Left forelimb (tissue), 1 donor: ENCODE measurements at regions not wholly inside any gene's neighbourhood (a gene's known extent, or its start where the extent isn't known, plus 50 kb on each side); places are given as distances from the start of the nearest gene placed in this dataset.
"Not testable (repeated sequence)": the region's sequence is repeated elsewhere in the genome, so short reads cannot be mapped to it uniquely, and the experiment has no call there.

Source experiments
- DNase-seq: peaks from one replicate; pipeline ENCODE4 v3.0.0-alpha.2; 2018; ENCODE audit warnings: low spot score

DNA sequence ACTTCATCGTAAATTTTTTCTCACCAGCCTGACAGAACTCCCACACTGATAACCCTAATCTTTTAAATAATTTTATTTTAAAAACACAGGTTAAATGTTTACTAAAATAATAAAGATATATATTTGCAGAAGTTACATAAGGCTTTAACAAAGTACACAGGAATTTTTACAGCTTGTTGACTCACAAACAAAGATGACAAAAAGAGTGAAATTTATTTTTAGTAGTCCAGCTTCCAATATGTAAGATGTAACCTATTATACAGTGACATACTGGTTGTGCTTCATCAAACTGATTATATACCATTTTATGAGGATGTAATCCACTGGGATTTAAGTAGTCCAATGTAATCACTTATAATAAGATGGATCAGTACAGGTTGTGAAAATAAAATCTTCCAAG is 348.9 kb upstream of the SLC39A10 start:
- no peak for DNase-seq

DNA sequence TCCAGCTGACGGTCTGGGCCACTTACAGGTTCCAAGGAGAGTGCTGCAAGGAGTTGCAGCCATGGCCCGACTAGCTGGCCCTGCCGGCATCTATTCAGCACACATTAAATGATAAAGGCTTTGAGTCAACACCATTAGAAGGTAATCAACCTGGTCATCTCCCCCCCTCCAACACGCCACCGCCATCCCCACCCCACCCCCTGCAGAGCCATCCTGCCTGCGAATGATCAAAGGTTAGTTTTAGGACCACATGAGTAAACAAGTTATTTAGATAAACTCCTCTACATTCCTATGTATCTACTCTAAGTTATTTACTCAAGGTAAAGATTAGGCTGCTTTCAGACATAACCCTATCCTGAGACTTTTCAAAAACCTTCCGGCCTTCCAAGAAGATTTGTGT is 349.3 kb upstream of the SLC39A10 start:
- no peak for DNase-seq

DNA sequence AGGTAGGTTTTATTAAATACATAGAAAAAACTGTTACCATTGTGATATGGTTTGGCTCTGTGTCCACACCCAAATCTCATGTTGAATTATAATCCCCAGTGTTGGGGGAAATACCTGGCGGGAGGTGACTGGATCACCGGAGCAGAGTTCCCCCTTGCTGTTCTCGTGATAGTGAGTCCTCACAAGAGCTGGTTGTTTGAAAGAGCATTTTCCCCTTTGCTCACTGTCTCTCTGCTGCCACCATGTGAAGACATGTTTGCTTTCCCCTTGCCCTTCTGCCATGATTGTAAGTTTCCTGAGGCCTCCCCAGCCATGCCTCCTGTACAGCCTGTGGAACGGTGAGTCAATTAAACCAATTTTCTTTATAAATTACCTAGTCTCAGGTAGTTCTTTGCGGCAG is 352.7 kb upstream of the SLC39A10 start:
- no peak for DNase-seq

DNA sequence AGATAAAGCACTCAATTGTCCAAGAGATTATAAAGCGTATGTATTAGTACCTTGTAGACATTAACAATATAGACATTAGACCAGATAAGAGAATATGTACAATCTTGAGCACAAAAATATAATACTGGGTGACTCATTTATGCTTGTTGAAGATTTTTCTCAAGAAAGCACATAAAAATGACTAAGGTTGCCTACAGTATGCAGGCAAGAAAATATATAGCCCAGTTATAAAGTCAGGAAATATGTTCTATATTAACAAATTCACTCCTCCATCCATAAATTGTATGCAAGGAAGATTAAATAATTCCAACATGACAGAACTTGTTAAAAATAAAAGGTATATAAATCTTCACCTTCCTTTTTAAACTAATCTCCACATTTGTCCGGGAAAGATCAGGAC is 356.4 kb upstream of the SLC39A10 start:
- no peak for DNase-seq

DNA sequence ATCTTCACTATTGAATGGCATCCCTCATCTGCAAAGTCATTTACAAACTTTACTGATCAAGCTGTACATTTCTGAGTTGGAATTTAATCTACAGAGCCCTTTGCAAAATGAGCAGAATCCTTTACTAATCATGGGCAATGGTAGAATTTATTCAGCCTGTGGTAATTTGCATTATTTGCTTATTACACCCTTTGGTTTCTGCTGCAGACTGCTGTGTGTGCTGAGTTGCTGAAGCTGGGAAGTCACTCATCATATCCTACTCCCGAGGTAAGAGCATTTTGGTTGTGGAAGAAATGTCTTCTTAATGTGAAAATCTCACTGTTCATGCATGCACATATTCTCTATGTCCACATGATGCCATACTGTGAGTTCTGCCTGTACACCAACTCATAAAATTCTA is 357.4 kb upstream of the SLC39A10 start:
- DNase-seq: no peak

DNA sequence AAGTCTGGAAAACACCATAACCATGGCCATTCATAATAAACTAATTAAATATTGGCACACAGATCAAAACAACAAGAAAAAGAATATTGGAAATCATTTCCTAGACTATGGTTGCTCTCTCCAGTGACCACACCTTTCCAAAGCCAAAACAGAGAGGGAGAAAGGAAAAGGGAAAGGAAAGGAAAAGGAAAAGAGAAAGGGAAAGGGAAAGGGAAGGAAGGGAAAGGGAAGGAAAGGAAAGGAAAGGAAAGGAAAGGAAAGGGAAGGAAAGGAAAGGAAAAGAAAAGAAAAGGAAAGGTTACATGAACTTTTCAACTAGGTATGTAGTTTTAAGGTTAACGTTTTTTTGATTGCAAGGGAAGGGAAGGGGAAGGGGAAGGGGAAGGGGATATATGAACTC is 360.5 kb upstream of the SLC39A10 start:
- DNase-seq: no peak

DNA sequence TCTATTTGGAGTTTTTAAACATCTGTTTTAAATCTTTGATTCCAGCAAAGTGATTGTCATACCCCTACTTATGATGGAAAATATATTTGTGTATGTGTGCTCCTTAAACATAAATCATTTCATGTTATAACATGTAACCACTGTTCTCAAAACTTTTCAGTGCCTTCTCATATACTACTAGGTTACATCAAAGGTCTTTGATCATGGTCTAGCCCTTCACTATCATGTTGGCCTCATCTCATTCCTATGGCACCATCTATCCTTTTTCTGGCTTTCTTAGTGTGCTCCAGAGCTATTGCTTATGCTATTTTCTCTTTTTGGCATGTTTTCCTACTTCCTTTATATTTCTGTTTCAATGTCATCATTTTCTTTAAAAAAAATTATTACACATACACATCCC is 367.9 kb upstream of the SLC39A10 start:
- no peak for DNase-seq

DNA sequence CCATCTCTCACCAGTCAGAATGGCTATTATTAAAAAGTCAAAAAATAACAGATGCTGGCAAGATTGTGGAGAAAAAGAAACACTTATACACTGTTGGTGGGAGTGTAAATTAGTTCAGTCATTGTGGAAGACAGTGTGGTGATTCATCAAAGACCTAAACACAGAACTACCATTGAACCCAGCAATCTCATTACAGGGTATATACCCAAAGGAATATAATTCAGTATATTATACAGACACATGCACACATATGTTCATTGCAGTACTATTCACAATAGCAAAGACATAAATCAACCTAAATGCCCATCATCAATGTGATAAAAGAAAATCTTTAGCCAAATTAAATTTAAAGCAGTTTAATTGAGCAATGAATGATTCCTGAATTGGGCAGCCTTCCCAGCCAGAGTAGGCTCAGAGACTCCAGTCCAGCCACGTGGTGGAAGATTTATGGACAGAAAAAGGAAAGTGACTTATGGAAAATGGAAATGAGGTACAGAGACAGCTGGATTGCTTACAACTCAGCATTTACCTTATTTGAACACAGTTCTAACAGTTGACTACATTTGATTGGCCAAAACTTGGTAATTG is 377.1 kb upstream of the SLC39A10 start:
- no peak for DNase-seq

DNA sequence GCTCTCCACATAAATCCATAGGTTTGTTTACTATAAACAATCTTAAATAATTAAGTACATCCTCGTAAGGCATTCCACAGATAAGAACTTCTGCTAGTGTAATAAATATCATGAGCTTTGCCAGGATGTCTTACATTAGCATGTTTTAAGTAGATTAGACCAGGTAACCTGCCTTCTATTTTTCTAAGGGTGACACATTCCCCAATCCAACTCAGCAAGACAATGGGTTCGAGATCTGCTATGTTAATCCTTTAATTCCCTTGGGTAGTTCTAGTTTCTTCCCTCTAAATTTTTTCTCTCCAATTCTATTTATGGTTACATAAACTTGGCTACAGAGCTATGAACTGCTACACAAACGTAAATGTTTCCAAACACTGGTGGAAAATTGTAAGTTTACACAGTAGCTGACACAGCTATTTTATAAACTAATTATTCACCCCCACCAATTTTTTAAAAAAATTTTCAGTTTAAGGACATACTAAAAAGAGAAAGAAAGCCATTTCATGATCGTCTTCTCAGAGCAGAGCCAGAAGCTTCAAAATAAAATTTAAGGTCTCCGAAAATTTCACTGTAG is 386.5 kb upstream of the SLC39A10 start:
- no peak for DNase-seq

DNA sequence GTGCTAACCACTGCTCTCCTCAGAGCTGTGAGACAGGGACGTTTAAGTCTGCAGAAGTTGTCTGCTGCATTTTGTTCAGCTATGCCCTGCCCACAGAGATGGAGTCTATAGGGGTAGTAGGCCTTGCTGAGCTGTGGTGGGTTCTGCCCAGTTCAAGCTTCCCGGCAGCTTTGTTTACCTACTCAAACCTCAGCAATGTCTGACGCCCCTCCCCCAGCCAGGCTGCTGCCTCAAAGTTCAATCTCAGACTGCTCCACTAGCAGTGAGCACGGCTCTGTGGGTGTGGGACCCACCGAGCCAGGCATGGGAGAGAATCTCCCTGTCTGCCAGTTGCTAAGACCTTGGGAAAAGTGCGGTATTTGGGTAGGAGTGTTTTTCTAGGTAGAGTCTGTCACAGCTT is 387.8 kb upstream of the SLC39A10 start:
- DNase-seq: no peak

DNA sequence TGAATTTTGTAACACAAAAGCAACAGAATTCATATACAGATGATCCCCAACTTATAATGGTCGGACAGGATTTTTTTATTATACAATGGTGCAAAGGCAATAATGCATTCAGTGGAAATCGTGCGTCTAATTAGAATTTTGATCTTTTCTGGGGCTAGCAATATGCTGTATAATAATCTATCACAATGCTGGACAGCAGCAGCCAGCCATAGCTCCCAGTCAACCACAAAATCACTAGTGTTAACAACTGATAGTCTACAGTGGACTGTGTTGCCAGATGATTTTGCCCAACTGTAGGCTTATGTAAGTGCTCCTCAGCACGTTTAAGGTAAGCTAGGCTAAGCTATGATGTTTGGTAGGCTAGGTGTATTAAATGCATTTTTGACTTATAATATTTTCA is 399.0 kb upstream of the SLC39A10 start:
- DNase-seq: no peak

DNA sequence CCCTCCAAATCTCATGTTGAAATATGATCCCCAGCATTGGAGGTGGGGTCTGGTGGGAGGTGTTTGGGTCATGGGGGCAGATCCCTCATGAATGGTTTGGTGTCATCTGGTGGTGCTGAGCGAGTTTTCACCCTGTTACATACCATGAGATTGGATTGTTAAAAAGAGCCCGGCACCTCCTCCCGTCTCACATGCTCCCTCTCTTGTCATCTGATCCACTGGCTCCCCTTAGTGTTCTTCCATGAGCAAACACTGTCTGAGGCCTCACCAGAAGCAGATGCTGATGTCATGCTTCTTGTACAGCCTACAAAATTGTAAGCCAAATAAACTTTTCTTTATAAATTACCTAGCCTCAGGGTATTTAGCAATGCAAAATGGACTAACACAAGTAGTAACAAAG is 405.0 kb upstream of the SLC39A10 start:
- no peak for DNase-seq

DNA sequence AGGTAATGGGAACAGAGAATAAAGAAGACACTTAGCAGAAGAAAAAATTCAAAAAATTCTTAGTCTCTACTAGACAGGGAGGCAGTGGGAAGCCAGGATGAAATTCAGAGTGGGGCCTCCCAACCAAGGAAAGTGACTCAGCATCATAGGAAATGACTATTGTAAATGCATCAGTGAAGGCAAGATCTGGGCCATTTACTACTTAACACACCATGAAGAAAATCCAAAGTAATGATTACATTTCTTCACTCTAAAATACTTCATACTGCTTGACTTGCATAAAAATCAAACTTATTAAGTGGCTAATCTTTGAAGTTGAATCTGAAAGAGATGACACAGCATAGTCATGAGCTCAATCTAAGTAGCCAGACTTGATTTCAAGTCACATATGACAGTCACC is 405.8 kb upstream of the SLC39A10 start:
- DNase-seq: no peak

DNA sequence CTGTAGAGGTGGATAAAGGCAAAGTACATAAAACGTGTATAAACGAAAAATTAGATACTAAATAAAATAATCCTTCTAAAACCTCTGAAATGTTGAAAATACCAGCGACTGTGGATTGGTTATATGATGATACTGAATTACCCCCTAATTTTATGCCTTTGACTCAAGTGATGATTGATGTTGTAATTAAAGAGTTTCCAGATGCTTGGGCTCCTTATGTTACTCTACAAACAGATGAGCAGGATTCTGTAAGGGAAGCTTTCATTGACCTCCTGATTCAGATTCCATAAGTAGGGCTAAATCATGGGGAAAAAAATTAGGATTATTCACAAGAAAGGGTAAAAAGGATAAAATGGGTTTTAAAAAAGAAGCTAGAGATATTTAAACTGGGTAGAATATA is 418.2 kb upstream of the SLC39A10 start:
- DNase-seq: no peak

DNA sequence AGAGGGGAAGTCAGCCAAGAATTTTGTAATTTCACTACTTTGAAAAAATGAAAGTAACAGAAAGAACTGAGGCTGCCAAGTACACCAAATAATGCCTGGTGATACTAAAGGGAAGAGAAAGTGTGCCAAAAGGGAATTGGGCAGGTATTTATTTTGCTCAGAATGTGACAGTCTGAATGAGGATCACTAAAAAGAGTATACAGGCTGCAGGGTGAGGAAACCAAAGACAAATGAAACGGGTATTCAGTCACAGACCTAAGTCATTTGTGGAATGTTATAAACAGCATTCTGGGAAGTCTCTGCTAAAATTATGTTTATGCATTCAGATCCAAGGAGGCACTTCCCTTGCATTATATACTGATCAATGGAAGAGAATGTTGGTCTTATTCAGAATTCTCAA is 418.6 kb upstream of the SLC39A10 start:
- DNase-seq: no peak

DNA sequence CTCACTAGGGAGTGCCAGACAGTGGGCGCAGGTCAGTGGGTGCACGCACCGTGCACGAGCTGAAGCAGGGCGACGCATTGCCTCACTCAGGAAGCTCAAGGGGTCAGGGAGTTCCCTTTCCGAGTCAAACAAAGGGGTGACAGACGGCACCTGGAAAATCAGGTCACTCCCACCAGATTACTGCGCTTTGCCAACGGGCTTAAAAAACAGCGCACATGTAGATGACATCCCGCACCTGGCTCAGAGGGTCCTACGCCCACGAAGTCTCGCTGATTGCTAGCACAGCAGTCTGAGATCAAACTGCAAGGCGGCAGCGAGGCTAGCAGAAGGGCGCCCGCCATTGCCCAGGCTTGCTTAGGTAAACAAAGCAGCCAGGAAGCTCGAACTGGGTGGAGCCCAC is 428.5 kb upstream of the SLC39A10 start:
- DNase-seq: not testable (repeated sequence)

DNA sequence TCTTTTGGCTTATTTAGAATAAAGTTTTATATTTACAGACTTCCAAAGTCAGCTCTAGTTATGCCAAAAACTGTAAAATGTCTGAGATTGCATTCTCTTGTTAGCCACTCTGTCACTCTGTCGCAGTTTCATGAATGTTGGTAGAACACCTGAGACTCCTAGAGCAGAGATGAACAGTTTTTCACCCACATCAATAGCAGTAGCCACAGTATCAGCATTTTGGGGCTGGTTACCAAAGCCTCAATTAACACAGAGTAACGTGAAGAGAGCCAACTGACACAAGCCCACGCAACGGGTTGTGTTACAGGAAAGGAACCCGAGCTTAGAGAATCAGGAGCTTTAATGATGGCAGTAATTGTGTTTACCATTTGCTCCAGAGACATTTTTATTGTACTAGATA is 443.0 kb upstream of the SLC39A10 start:
- DNase-seq: no peak

DNA sequence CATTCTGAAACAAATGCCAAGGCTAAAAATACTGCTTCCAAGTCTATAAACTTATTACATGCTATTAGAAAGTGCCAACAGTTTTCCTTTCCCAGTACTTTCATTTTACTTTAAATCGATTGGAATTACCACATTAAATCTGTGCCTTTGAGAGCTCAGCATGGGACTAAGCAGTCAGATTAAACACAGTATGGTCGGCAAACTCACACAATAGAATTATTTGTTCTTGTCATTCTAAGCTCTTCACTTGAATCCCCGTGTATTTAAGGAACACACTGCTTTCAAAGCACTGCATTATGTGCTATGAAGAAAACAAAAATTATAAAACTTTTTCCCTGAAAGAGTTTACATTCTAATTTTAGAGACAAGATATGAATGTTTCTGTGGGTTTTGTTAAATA is 444.4 kb upstream of the SLC39A10 start:
- DNase-seq: no peak

DNA sequence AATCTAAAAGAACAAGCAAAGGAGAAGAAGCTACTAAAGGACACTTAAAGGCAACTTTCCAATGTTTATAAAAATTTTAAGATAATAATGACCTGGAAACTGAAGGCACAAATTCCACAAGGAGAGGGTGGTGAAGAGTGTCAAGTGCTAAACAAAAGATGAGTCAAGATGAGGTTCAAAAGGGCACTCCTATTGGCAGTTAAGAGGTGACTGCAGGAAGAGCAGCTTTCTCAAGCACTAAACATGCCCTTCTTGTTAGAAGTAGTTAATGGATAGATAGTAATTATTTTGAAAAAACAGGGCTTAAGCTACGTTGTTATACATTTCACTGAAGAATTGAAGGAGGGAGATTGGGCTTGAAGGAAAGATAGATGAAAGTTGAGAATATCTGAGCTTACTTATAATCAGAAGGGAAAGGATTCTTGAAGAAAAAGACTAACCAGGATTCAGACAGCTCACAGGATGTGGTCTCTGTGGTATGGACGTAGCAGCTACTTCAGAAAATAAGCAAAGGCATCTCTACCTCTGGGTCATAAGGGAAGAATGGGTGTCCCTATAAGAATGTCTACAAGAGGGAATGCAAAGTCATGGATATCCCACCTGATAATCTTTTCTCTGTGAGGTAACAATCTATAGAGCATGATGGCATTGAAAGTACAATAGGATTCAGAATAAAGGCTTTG is 454.7 kb upstream of the SLC39A10 start:
- DNase-seq: no peak

DNA sequence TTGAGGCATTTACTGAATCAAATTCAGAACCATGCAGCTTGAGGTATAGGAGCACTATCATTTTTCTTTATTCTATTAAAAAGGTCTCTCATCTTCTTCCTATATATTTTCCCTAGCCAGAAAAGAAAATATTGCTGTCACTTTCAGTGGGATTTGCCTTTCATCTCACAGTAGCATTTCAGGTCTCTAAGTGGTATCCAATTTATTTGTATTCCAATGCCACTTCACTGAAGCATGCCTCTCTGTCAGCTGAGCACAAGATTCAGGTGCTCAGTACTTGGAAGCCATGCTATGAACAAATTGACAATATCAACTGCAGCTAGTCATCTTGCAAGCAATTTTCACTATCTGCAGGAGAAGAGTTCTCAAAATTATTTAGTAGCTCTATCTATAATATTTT is 457.2 kb upstream of the SLC39A10 start:
- DNase-seq: no peak

DNA sequence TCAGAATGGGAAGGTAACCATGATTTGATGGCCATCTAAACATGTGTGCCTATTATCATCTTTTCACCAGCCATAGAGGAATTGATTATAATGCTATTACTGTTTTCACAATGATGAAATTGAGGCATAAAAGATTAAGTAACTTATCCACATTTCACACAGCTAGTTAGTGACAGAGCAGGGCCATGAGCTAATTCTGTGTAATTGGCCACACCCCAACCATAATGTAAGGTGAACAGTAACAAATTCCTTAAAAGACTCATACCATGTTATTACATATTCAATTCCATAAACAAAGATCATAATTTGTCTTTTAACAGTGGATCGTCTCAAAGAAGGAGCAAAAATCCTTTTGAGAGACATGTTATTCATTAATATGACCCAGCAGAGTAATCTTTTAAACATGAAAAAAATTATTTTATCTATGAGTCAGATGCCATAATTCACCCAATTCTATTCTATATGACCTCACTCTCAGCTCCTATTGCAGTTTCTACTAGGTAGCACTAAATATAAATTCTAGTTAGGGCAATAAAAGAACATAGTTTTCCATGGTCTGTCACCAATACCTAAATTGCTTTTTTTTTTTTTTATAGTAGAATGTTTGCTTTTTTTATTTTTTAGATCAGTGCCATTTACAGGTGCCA is 475.8 kb upstream of the SLC39A10 start:
- no peak for DNase-seq

DNA sequence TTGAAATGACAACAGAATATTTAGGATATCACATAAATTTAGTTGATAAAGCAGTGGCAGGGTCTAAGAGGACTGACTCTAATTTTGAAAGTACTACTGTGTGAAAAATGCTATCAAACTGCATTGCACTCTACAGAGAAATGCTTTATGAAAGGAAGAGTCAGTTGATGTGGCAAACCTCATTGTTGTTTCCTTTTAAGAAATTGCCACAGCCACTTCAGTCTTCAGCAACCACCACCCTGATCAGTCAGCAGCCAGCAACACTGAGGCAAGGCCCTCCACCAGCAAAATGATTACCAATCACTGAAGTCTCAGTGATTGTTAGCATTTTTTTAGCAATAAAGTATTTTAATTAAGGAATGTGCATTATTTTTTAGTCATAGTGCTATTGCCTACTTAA is 488.7 kb upstream of the SLC39A10 start:
- DNase-seq: no peak

DNA sequence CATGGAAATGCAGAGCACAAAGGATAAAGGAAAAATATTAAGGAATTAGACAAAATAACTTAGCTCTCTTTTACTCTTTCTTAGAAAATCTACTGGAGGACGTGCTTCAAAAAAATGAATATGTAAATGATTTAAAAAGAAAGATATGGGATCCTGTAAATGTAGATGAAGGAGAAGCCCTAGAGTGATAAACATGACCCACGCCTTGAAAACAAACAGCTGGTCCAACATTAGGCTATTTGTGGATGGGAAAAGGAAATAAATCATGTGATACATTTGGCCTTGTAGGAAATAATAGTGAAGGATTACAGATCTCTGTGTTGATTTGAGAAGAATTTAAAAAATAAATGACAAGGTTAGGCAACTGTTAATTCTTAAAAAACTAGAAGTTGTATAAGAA is 492.1 kb upstream of the SLC39A10 start:
- no peak for DNase-seq

DNA sequence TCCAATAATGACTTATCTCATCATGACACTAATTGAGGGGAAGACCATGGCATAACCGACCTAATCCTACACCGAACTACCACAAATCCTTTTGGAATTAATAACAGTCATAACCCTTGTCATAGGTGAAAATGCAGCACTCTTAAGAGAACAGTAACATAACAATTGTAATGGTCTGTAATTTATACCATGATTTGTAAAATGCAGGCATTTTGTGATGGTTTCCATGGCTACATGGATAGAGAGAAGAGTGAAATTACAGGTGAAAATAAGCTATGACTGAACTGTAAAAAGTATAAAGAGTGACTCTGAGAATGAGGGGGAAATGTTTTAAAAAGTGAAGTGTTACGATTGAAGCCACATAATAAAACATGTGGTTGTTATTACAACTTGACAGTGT is 494.1 kb upstream of the SLC39A10 start:
- no peak for DNase-seq
